GM23338 (cell line): ENCODE measurements at regions not wholly inside any gene's neighbourhood (a gene's known extent, or its start where the extent isn't known, plus 50 kb on each side); places are given as distances from the start of the nearest gene placed in this dataset.

Experiments used
- ATAC-seq: fragments of 200-7000 bp; cut with Tn5 transposase; 3 replicates; pipeline ENCODE4 v1.9.1; 2020
- DNase-seq: peaks from one replicate; pipeline ENCODE4 v3.0.0-alpha.2; 2015; ENCODE audit warnings: low spot score
- H2AFZ ChIP-seq: fragments of 200-600 bp; sonication (generic); 2 replicates; pipeline ENCODE4 v1.8.0; 2016; ENCODE audit warnings: antibody characterized with exemption, mild to moderate bottlenecking, moderate library complexity
- H3F3A ChIP-seq: fragments of 200-600 bp; sonication (generic); replicated peaks from 2 replicates; pipeline ENCODE4 v1.8.0; 2017; ENCODE audit warnings: antibody characterized with exemption, mixed run types, low read depth
- H3K27ac ChIP-seq: fragments of 200-600 bp; sonication (generic); 2 replicates; pipeline ENCODE4 v1.6.1; 2016; ENCODE audit warnings: low read depth
- H3K27me3 ChIP-seq: fragments of 200-600 bp; sonication (generic); 2 replicates; pipeline ENCODE4 v1.8.0; 2016; ENCODE audit warnings: mild to moderate bottlenecking, mixed run types, moderate library complexity; ENCODE audit not compliant: insufficient read depth
- H3K36me3 ChIP-seq: fragments of 200-600 bp; sonication (generic); 2 replicates; pipeline ENCODE4 v1.8.0; 2016; ENCODE audit warnings: mild to moderate bottlenecking; ENCODE audit not compliant: insufficient read depth
- H3K4me1 ChIP-seq: fragments of 200-600 bp; sonication (generic); 2 replicates; pipeline ENCODE4 v1.8.0; 2016; ENCODE audit warnings: mild to moderate bottlenecking, moderate library complexity; ENCODE audit not compliant: insufficient read depth
- H3K4me2 ChIP-seq: fragments of 200-600 bp; sonication (generic); 2 replicates; pipeline ENCODE4 v1.7.1; 2017; ENCODE audit warnings: mixed run types
- H3K4me3 ChIP-seq: fragments of 200-600 bp; sonication (generic); 2 replicates; pipeline ENCODE4 v1.6.1; 2016; ENCODE audit warnings: mixed run types
- H3K79me2 ChIP-seq: fragments of 200-600 bp; sonication (generic); replicated peaks from 2 replicates; pipeline ENCODE4 v1.8.0; 2017; ENCODE audit warnings: mild to moderate bottlenecking; ENCODE audit not compliant: insufficient read depth
- H3K9me2 ChIP-seq: fragments of 200-600 bp; sonication (generic); 2 replicates; pipeline ENCODE4 v1.8.0; 2017; ENCODE audit not compliant: insufficient read depth
- H4K20me1 ChIP-seq: fragments of 200-600 bp; sonication (generic); replicated peaks from 2 replicates; pipeline ENCODE4 v1.8.0; 2017; ENCODE audit warnings: mild to moderate bottlenecking; ENCODE audit not compliant: insufficient read depth
- H3K27ac Mint-ChIP-seq: 2 replicates; pipeline ENCODE4 v1.8.0; 2020; ENCODE audit warnings: inconsistent platforms, mild to moderate bottlenecking, moderate library complexity, mixed read lengths
- H3K27me3 Mint-ChIP-seq: 3 replicates; pipeline ENCODE4 v1.8.0; 2022; ENCODE audit warnings: low read depth, mild to moderate bottlenecking, moderate library complexity, mixed read lengths, inconsistent platforms; ENCODE audit not compliant: insufficient read depth, poor library complexity
- H3K36me3 Mint-ChIP-seq: 3 replicates; pipeline ENCODE4 v1.8.0; 2021; ENCODE audit warnings: low read depth, mild to moderate bottlenecking, inconsistent platforms, moderate library complexity, mixed read lengths
- H3K4me1 Mint-ChIP-seq: 3 replicates; pipeline ENCODE4 v1.8.0; 2020; ENCODE audit warnings: mild to moderate bottlenecking, inconsistent platforms, mixed read lengths
- H3K4me3 Mint-ChIP-seq: 3 replicates; pipeline ENCODE4 v1.8.0; 2021; ENCODE audit warnings: moderate library complexity, mild to moderate bottlenecking, inconsistent platforms, mixed read lengths
- H3K9me3 Mint-ChIP-seq: 3 replicates; pipeline ENCODE4 v1.8.0; 2020; ENCODE audit warnings: moderate library complexity, mild to moderate bottlenecking, inconsistent platforms, mixed read lengths
- CREB1 ChIP-seq: fragments of 250-450 bp; sonication (Bioruptor Pico); IDR thresholded peaks from 2 replicates; pipeline ENCODE4 v1.5.0; 2020; ENCODE audit warnings: low read depth, mild to moderate bottlenecking, moderate library complexity
- EZH2 ChIP-seq: fragments of 200-600 bp; sonication (generic); IDR thresholded peaks from one replicate; pipeline ENCODE4 v1.8.0; 2017; ENCODE audit warnings: antibody characterized with exemption, mild to moderate bottlenecking, low read depth; ENCODE audit not compliant: unreplicated experiment
- EZH2phosphoT487 ChIP-seq: fragments of 200-600 bp; sonication (generic); IDR thresholded peaks from one replicate; pipeline ENCODE4 v1.8.1; 2018; ENCODE audit warnings: antibody characterized with exemption; ENCODE audit not compliant: unreplicated experiment
- JUNB ChIP-seq: IDR thresholded peaks from one replicate; pipeline ENCODE4 v1.6.1; 2016; ENCODE audit warnings: antibody characterized with exemption; ENCODE audit not compliant: unreplicated experiment
- NANOG ChIP-seq: IDR thresholded peaks from 2 replicates; pipeline ENCODE4 v1.6.1; 2016; ENCODE audit warnings: antibody characterized with exemption, borderline replicate concordance
- POLR2AphosphoS5 ChIP-seq: IDR thresholded peaks from 2 replicates; pipeline ENCODE4 v1.6.1; 2016; ENCODE audit warnings: antibody characterized with exemption, low read depth
- STAT1 ChIP-seq: IDR thresholded peaks from one replicate; pipeline ENCODE4 v1.6.1; 2016; ENCODE audit warnings: antibody characterized with exemption; ENCODE audit not compliant: unreplicated experiment
- ZNF331 ChIP-seq: fragments of 250-450 bp; sonication (Bioruptor Pico); IDR thresholded peaks from 2 replicates; pipeline ENCODE4 v1.5.0; 2020; ENCODE audit warnings: low read depth, mild to moderate bottlenecking, moderate library complexity
- TF ChIP-seq, protein P1 (sequence below): IDR thresholded peaks from one replicate; pipeline ENCODE4 v1.6.1; 2018; ENCODE audit warnings: antibody characterized with exemption; ENCODE audit not compliant: unreplicated experiment
- TF ChIP-seq, protein P2 (sequence below): IDR thresholded peaks from 2 replicates; pipeline ENCODE4 v1.6.1; 2016; ENCODE audit warnings: antibody characterized with exemption
- TF ChIP-seq, protein P3 (sequence below), 2 experiments: fragments of 200-600 bp in 1 of 2; sonication (generic) in 1 of 2; conservative IDR thresholded peaks; 2 replicates each; pipeline versions ENCODE4 v1.5.1 to v1.6.1; 2016 to 2017; ENCODE audit warnings: antibody characterized with exemption in 2 of 2, low read depth in 2 of 2, mild to moderate bottlenecking in 2 of 2, moderate library complexity in 1 of 2

DNA sequence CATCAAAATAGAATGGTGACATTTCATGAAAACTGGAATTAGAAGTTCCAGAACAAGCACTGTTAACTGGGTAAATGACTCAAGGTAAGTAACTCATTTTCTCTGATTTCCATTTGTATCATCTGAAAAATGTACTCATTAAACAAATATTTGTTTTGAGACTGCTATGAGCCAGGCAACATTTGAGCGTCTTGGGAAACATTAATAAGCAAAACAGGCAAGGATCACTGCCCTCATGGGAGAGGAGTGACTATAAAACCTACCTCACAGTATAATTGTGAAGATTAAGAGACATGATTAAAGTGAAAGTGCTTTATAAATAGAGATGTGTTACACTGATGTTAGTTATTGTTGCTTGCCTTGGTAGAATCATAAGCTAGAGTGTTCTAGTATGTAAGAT, 711.8 kb upstream of the UBE2E2 start (continued):
- TF ChIP-seq, protein P1, sequence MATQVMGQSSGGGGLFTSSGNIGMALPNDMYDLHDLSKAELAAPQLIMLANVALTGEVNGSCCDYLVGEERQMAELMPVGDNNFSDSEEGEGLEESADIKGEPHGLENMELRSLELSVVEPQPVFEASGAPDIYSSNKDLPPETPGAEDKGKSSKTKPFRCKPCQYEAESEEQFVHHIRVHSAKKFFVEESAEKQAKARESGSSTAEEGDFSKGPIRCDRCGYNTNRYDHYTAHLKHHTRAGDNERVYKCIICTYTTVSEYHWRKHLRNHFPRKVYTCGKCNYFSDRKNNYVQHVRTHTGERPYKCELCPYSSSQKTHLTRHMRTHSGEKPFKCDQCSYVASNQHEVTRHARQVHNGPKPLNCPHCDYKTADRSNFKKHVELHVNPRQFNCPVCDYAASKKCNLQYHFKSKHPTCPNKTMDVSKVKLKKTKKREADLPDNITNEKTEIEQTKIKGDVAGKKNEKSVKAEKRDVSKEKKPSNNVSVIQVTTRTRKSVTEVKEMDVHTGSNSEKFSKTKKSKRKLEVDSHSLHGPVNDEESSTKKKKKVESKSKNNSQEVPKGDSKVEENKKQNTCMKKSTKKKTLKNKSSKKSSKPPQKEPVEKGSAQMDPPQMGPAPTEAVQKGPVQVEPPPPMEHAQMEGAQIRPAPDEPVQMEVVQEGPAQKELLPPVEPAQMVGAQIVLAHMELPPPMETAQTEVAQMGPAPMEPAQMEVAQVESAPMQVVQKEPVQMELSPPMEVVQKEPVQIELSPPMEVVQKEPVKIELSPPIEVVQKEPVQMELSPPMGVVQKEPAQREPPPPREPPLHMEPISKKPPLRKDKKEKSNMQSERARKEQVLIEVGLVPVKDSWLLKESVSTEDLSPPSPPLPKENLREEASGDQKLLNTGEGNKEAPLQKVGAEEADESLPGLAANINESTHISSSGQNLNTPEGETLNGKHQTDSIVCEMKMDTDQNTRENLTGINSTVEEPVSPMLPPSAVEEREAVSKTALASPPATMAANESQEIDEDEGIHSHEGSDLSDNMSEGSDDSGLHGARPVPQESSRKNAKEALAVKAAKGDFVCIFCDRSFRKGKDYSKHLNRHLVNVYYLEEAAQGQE, result no peak
- TF ChIP-seq POLR2AphosphoS5 (no peak), EZH2 (no peak), NANOG (no peak)
- TF ChIP-seq, protein P2, sequence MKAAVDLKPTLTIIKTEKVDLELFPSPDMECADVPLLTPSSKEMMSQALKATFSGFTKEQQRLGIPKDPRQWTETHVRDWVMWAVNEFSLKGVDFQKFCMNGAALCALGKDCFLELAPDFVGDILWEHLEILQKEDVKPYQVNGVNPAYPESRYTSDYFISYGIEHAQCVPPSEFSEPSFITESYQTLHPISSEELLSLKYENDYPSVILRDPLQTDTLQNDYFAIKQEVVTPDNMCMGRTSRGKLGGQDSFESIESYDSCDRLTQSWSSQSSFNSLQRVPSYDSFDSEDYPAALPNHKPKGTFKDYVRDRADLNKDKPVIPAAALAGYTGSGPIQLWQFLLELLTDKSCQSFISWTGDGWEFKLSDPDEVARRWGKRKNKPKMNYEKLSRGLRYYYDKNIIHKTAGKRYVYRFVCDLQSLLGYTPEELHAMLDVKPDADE, result no peak
- TF ChIP-seq, protein P3, sequence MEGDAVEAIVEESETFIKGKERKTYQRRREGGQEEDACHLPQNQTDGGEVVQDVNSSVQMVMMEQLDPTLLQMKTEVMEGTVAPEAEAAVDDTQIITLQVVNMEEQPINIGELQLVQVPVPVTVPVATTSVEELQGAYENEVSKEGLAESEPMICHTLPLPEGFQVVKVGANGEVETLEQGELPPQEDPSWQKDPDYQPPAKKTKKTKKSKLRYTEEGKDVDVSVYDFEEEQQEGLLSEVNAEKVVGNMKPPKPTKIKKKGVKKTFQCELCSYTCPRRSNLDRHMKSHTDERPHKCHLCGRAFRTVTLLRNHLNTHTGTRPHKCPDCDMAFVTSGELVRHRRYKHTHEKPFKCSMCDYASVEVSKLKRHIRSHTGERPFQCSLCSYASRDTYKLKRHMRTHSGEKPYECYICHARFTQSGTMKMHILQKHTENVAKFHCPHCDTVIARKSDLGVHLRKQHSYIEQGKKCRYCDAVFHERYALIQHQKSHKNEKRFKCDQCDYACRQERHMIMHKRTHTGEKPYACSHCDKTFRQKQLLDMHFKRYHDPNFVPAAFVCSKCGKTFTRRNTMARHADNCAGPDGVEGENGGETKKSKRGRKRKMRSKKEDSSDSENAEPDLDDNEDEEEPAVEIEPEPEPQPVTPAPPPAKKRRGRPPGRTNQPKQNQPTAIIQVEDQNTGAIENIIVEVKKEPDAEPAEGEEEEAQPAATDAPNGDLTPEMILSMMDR (conservative IDR thresholded peaks at IDR 0.05; ENCODE audit: low read depth in 2 of 2), result no peak

DNA sequence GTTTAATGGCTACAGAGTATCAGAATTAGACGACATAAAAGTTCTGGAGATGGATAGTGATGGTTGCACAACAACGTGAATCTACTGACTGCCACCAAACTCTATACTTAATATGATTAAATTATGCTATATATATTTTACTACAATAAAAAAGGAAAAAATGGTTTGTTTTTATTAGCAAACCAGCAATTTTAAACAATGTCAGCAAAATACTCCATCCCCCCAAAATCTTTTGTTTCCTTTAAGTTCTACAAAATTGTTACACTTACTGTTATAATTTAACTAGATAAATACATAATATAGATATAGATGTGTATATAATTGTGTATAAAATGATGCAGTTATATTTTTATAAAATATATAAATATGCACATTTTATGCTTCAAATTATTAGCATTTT, 710.8 kb upstream of the UBE2E2 start:
- no peaks in the 10 kb centered on the region for H3K36me3 Mint-ChIP-seq
- peaks cover 30% of the 10 kb centered on the region for H3K27me3 ChIP-seq
- no peak overlapping the region for H3K4me3 ChIP-seq
- H3K27ac Mint-ChIP-seq, result no peak overlapping the region
- H3K9me3 Mint-ChIP-seq, result no peaks in the 10 kb centered on the region
- no peaks in the 10 kb centered on the region for H3K36me3 ChIP-seq
- H3K9me2 ChIP-seq, result no peaks in the 10 kb centered on the region
- no peak overlapping the region for H3K27ac ChIP-seq
- DNase-seq (no peak), ATAC-seq (no peak)
- peaks cover 19% of the 10 kb centered on the region for H3K27me3 Mint-ChIP-seq
- H3K4me1 Mint-ChIP-seq, result peaks cover 8% of the 10 kb centered on the region; the same call in 2 of the 3 replicates
- no peak overlapping the region for H3K4me3 Mint-ChIP-seq
- no peak overlapping the region for H2AFZ ChIP-seq
- no peaks in the 10 kb centered on the region for H3K79me2 ChIP-seq
- H3K4me2 ChIP-seq, result no peak overlapping the region
- H3K4me1 ChIP-seq, result peaks cover 18% of the 10 kb centered on the region; the same call in 1 of the 2 replicates
- no peaks in the 10 kb centered on the region for H4K20me1 ChIP-seq
- no peaks in the 10 kb centered on the region for H3F3A ChIP-seq
- TF ChIP-seq EZH2 (no peak), EZH2phosphoT487 (no peak), POLR2AphosphoS5 (no peak), JUNB (no peak), STAT1 (no peak), CREB1 (no peak), ZNF331 (CRISPR knock-in tag) (no peak)
- TF ChIP-seq, protein P3 (conservative IDR thresholded peaks at IDR 0.05; ENCODE audit: low read depth in 2 of 2), result no peak
